ENCODE measurements at regions not wholly inside any gene's neighbourhood (a gene's known extent, or its start where the extent isn't known, plus 50 kb on each side); places are given as distances from the start of the nearest gene placed in this dataset.
"Not testable (repeated sequence)": the region's sequence is repeated elsewhere in the genome, so short reads cannot be mapped to it uniquely, and the experiment has no call there.

DNA sequence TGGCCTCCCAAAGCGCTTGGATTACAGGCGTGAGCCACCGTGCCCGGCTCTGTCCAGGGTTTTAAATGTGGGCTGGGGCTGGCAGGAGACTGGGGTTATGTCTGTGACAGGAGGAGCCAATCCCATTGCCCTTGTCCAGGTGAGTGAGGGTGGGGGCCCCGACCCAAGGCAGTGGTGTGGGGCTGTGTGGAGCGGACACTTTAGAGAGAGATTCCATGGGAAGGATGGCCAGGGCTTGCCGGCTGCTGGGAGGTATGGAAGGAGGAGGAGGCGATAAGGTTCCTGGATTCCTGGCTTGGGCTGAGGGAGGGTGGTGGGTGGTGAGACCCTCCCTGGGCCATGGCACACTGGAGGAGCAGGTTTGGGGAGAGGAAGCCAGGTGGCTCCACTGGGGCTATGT lies 104.9 kb downstream of the ZNF267 start:
- TF ChIP-seq, protein P1, sequence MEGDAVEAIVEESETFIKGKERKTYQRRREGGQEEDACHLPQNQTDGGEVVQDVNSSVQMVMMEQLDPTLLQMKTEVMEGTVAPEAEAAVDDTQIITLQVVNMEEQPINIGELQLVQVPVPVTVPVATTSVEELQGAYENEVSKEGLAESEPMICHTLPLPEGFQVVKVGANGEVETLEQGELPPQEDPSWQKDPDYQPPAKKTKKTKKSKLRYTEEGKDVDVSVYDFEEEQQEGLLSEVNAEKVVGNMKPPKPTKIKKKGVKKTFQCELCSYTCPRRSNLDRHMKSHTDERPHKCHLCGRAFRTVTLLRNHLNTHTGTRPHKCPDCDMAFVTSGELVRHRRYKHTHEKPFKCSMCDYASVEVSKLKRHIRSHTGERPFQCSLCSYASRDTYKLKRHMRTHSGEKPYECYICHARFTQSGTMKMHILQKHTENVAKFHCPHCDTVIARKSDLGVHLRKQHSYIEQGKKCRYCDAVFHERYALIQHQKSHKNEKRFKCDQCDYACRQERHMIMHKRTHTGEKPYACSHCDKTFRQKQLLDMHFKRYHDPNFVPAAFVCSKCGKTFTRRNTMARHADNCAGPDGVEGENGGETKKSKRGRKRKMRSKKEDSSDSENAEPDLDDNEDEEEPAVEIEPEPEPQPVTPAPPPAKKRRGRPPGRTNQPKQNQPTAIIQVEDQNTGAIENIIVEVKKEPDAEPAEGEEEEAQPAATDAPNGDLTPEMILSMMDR (conservative IDR thresholded peaks at IDR 0.05; ENCODE audit: low read depth, low read length): not testable (repeated sequence)
- not testable (repeated sequence) for TF ChIP-seq MXI1 (IDR thresholded peaks at IDR 0.05; ENCODE audit: borderline replicate concordance, low read depth, low read length); NFE2L2 (IDR thresholded peaks at IDR 0.05; ENCODE audit: low read depth, low read length); CEBPB (IDR thresholded peaks at IDR 0.05; ENCODE audit: low read depth, low read length); POLR2A (IDR thresholded peaks at IDR 0.05; ENCODE audit: low read depth, low read length); FOS (IDR thresholded peaks at IDR 0.05; ENCODE audit: low read depth, low read length); SMC3 (IDR thresholded peaks at IDR 0.05; ENCODE audit: low read depth, low read length)
